Myocyte (in vitro differentiated cells): ENCODE measurements at regions not wholly inside any gene's neighbourhood (a gene's known extent, or its start where the extent isn't known, plus 50 kb on each side); places are given as distances from the start of the nearest gene placed in this dataset.

Experiments
- DNase-seq: peaks from one replicate; pipeline ENCODE4 v3.0.0-alpha.2; 2012; ENCODE audit warnings: low read depth

GRCh38 chr16:79767421-79768275 is 167.1 kb upstream of the MAF start:
- DNase-seq = peak; percentile 46

- no peak for DNase-seq
Observed at GRCh38 chr16:79765901-79766394, 165.4 kb upstream of the MAF start.

GRCh38 chr16:79765431-79765830 is 164.9 kb upstream of the MAF start:
- DNase-seq = no peak

- DNase-seq = no peak
Observed at GRCh38 chr16:79764415-79765110, 164.0 kb upstream of the MAF start.

- DNase-seq = no peak
Observed at GRCh38 chr16:79762217-79762616, 161.7 kb upstream of the MAF start.

GRCh38 chr16:79758615-79759346 is 158.2 kb upstream of the MAF start:
- DNase-seq = no peak

- DNase-seq = no peak
Observed at GRCh38 chr16:79757968-79758367, 157.4 kb upstream of the MAF start.

- no peak for DNase-seq
Observed at GRCh38 chr16:79757163-79757562, 156.6 kb upstream of the MAF start.

- DNase-seq = no peak
Observed at GRCh38 chr16:79756571-79756970, 156.0 kb upstream of the MAF start.

- no peak for DNase-seq
Observed at GRCh38 chr16:79754501-79754900, 154.0 kb upstream of the MAF start.

GRCh38 chr16:79754081-79754480 is 153.5 kb upstream of the MAF start:
- DNase-seq = no peak

GRCh38 chr16:79753286-79753685 is 152.7 kb upstream of the MAF start:
- DNase-seq = no peak

- peak; percentile 21 for DNase-seq
Observed at GRCh38 chr16:79752396-79752795, 151.9 kb upstream of the MAF start.

GRCh38 chr16:79751471-79752184 is 151.1 kb upstream of the MAF start:
- peak; percentile 45 for DNase-seq

GRCh38 chr16:79750311-79750710 is 149.8 kb upstream of the MAF start:
- DNase-seq = no peak

- no peak for DNase-seq
Observed at GRCh38 chr16:79748629-79749028, 148.1 kb upstream of the MAF start.

- DNase-seq = no peak
Observed at GRCh38 chr16:79747688-79748087, 147.2 kb upstream of the MAF start.

GRCh38 chr16:79740252-79740651 is 139.7 kb upstream of the MAF start:
- no peak for DNase-seq

GRCh38 chr16:79735271-79735670 is 134.7 kb upstream of the MAF start:
- DNase-seq = no peak

- no peak for DNase-seq
Observed at GRCh38 chr16:79734721-79735120, 134.2 kb upstream of the MAF start.

- no peak for DNase-seq
Observed at GRCh38 chr16:79728923-79729240, 128.3 kb upstream of the MAF start.
